ENCODE measurements at regions not wholly inside any gene's neighbourhood (a gene's known extent, or its start where the extent isn't known, plus 50 kb on each side); places are given as distances from the start of the nearest gene placed in this dataset.

GRCh38 chr12:74890237-74890599 is 319.4 kb downstream of the KCNC2 start:
- peak overlapping the region; percentile 23 for H3K9ac ChIP-seq (ENCODE audit: low read length)
- H3K4me1 ChIP-seq (ENCODE audit: control insufficient read depth, insufficient read depth, low read depth, low read length): no peaks in the 10 kb centered on the region
- no peak overlapping the region for H2BK120ac ChIP-seq (ENCODE audit: low read depth, low read length)
- peak overlapping the region; percentile 23 for H3K4me2 ChIP-seq (ENCODE audit: low read length, poor library complexity, severe bottlenecking)
- H3K14ac ChIP-seq (ENCODE audit: low read length in 2 of 2): no peak overlapping the region
- 0% methylated on average over 3 of the region's 4 CpGs for WGBS
- H2AK5ac ChIP-seq (ENCODE audit: low read length, severe bottlenecking): no peak overlapping the region
- H3K27me3 ChIP-seq (ENCODE audit: control insufficient read depth in 1 of 2, insufficient read depth in 1 of 2, low read length in 2 of 2): no peaks in the 10 kb centered on the region
- H2BK5ac ChIP-seq (ENCODE audit: low read depth, low read length, poor library complexity, severe bottlenecking): no peak overlapping the region
- H3K23ac ChIP-seq (ENCODE audit: low read length in 2 of 2): no peak overlapping the region
- peak overlapping the region in 1 of 2 experiments; percentile 45 for H3K4me3 ChIP-seq (ENCODE audit: insufficient read depth in 1 of 2, low read depth in 1 of 2, low read length in 2 of 2)
- no peak overlapping the region for H4K8ac ChIP-seq (ENCODE audit: low read length)
- H3K27ac ChIP-seq (ENCODE audit: low read length, poor library complexity, severe bottlenecking): peak overlapping the region; percentile 79
- no peaks in the 10 kb centered on the region for H3K79me1 ChIP-seq (replicated peaks; ENCODE audit: low read length, poor library complexity, severe bottlenecking)
- H2BK15ac ChIP-seq (ENCODE audit: low read depth, poor library complexity, severe bottlenecking): no peak overlapping the region
- H4K91ac ChIP-seq (ENCODE audit: low read length): no peak overlapping the region
- no peak overlapping the region for H2BK12ac ChIP-seq (ENCODE audit: low read length in 2 of 2)
- no peak overlapping the region for H3K4ac ChIP-seq (ENCODE audit: low read depth in 1 of 2, low read length in 2 of 2)
- H2AFZ ChIP-seq (ENCODE audit: low read depth, low read length): no peak overlapping the region
- no peak overlapping the region for H3K18ac ChIP-seq (ENCODE audit: low read depth in 1 of 2, low read length in 2 of 2)
- DNase-seq: peak; percentile 78
- no peaks in the 10 kb centered on the region for H3K9me3 ChIP-seq (ENCODE audit: control insufficient read depth, low read length)
- no peaks in the 10 kb centered on the region for H3K36me3 ChIP-seq (ENCODE audit: control insufficient read depth in 1 of 2, insufficient read depth in 2 of 2, low read depth in 1 of 2, low read length in 2 of 2)

GRCh38 chr12:74891083-74891668 is 318.5 kb downstream of the KCNC2 start:
- Histone ChIP-seq H2BK5ac (ENCODE audit: low read depth, low read length, poor library complexity, severe bottlenecking) (no peak overlapping the region), H4K8ac (ENCODE audit: low read length) (no peak overlapping the region)

GRCh38 chr12:74892057-74892633 is 317.5 kb downstream of the KCNC2 start:
- H3K23ac ChIP-seq (ENCODE audit: low read length in 2 of 2): no peak overlapping the region
- no peak overlapping the region for H2BK5ac ChIP-seq (ENCODE audit: low read depth, low read length, poor library complexity, severe bottlenecking)
- H3K18ac ChIP-seq (ENCODE audit: low read depth in 1 of 2, low read length in 2 of 2): no peak overlapping the region
- DNase-seq: no peak
- no peak overlapping the region for H2AK5ac ChIP-seq (ENCODE audit: low read length, severe bottlenecking)
- H3K9me3 ChIP-seq (ENCODE audit: control insufficient read depth, low read length): no peaks in the 10 kb centered on the region
- no peak overlapping the region for H2BK15ac ChIP-seq (ENCODE audit: low read depth, poor library complexity, severe bottlenecking)
- H2AFZ ChIP-seq (ENCODE audit: low read depth, low read length): no peak overlapping the region
- H3K4ac ChIP-seq (ENCODE audit: low read depth in 1 of 2, low read length in 2 of 2): no peak overlapping the region
- H3K79me1 ChIP-seq (replicated peaks; ENCODE audit: low read length, poor library complexity, severe bottlenecking): no peaks in the 10 kb centered on the region
- H3K36me3 ChIP-seq (ENCODE audit: control insufficient read depth in 1 of 2, insufficient read depth in 2 of 2, low read depth in 1 of 2, low read length in 2 of 2): no peaks in the 10 kb centered on the region
- H3K4me2 ChIP-seq (ENCODE audit: low read length, poor library complexity, severe bottlenecking): no peak overlapping the region
- H3K4me3 ChIP-seq (ENCODE audit: insufficient read depth in 1 of 2, low read depth in 1 of 2, low read length in 2 of 2): no peak overlapping the region
- no peak overlapping the region for H4K91ac ChIP-seq (ENCODE audit: low read length)
- H3K14ac ChIP-seq (ENCODE audit: low read length in 2 of 2): no peak overlapping the region
- H3K27ac ChIP-seq (ENCODE audit: low read length, poor library complexity, severe bottlenecking): no peak overlapping the region
- no peak overlapping the region for H3K9ac ChIP-seq (ENCODE audit: low read length)
- WGBS: 96% methylated on average over 3 of the region's 4 CpGs
- H2BK12ac ChIP-seq (ENCODE audit: low read length in 2 of 2): no peak overlapping the region
- H4K8ac ChIP-seq (ENCODE audit: low read length): no peak overlapping the region
- no peak overlapping the region for H2BK120ac ChIP-seq (ENCODE audit: low read depth, low read length)
- no peaks in the 10 kb centered on the region for H3K4me1 ChIP-seq (ENCODE audit: control insufficient read depth, insufficient read depth, low read depth, low read length)
- no peaks in the 10 kb centered on the region for H3K27me3 ChIP-seq (ENCODE audit: control insufficient read depth in 1 of 2, insufficient read depth in 1 of 2, low read length in 2 of 2)

More at GRCh38 chr12:74891083-74891668, 318.5 kb downstream of the KCNC2 start:
- Histone ChIP-seq H2AK5ac (ENCODE audit: low read length, severe bottlenecking) (no peak overlapping the region), H2AFZ (ENCODE audit: low read depth, low read length) (no peak overlapping the region), H2BK120ac (ENCODE audit: low read depth, low read length) (no peak overlapping the region), H4K91ac (ENCODE audit: low read length) (no peak overlapping the region), H3K27me3 (ENCODE audit: control insufficient read depth in 1 of 2, insufficient read depth in 1 of 2, low read length in 2 of 2) (no peaks in the 10 kb centered on the region), H3K36me3 (ENCODE audit: control insufficient read depth in 1 of 2, insufficient read depth in 2 of 2, low read depth in 1 of 2, low read length in 2 of 2) (no peaks in the 10 kb centered on the region), H3K4me2 (ENCODE audit: low read length, poor library complexity, severe bottlenecking) (no peak overlapping the region), H3K18ac (ENCODE audit: low read depth in 1 of 2, low read length in 2 of 2) (no peak overlapping the region), H3K27ac (ENCODE audit: low read length, poor library complexity, severe bottlenecking) (no peak overlapping the region), H3K4me3 (ENCODE audit: insufficient read depth in 1 of 2, low read depth in 1 of 2, low read length in 2 of 2) (no peak overlapping the region), H3K9me3 (ENCODE audit: control insufficient read depth, low read length) (no peaks in the 10 kb centered on the region), H3K79me1 (replicated peaks; ENCODE audit: low read length, poor library complexity, severe bottlenecking) (no peaks in the 10 kb centered on the region), H2BK15ac (ENCODE audit: low read depth, poor library complexity, severe bottlenecking) (no peak overlapping the region), H3K14ac (ENCODE audit: low read length in 2 of 2) (no peak overlapping the region), H2BK12ac (ENCODE audit: low read length in 2 of 2) (no peak overlapping the region), H3K4ac (ENCODE audit: low read depth in 1 of 2, low read length in 2 of 2) (no peak overlapping the region), H3K4me1 (ENCODE audit: control insufficient read depth, insufficient read depth, low read depth, low read length) (no peaks in the 10 kb centered on the region), H3K23ac (ENCODE audit: low read length in 2 of 2) (no peak overlapping the region), H3K9ac (ENCODE audit: low read length) (no peak overlapping the region)
- no CpG with 5 or more reads among the region's 1 CpG for WGBS
- DNase-seq: no peak

- Histone ChIP-seq H3K27ac (ENCODE audit: low read length, poor library complexity, severe bottlenecking) (no peak overlapping the region), H3K27me3 (ENCODE audit: control insufficient read depth in 1 of 2, insufficient read depth in 1 of 2, low read length in 2 of 2) (no peaks in the 10 kb centered on the region), H3K18ac (ENCODE audit: low read depth in 1 of 2, low read length in 2 of 2) (no peak overlapping the region), H3K4me1 (ENCODE audit: control insufficient read depth, insufficient read depth, low read depth, low read length) (no peaks in the 10 kb centered on the region), H3K4me2 (ENCODE audit: low read length, poor library complexity, severe bottlenecking) (no peak overlapping the region), H2BK5ac (ENCODE audit: low read depth, low read length, poor library complexity, severe bottlenecking) (no peak overlapping the region), H3K14ac (ENCODE audit: low read length in 2 of 2) (no peak overlapping the region), H2AK5ac (ENCODE audit: low read length, severe bottlenecking) (no peak overlapping the region), H2BK12ac (ENCODE audit: low read length in 2 of 2) (no peak overlapping the region), H3K23ac (ENCODE audit: low read length in 2 of 2) (no peak overlapping the region), H4K91ac (ENCODE audit: low read length) (no peak overlapping the region), H2AFZ (ENCODE audit: low read depth, low read length) (no peak overlapping the region), H3K79me1 (replicated peaks; ENCODE audit: low read length, poor library complexity, severe bottlenecking) (no peaks in the 10 kb centered on the region), H3K36me3 (ENCODE audit: control insufficient read depth in 1 of 2, insufficient read depth in 2 of 2, low read depth in 1 of 2, low read length in 2 of 2) (no peaks in the 10 kb centered on the region), H4K8ac (ENCODE audit: low read length) (no peak overlapping the region), H3K9ac (ENCODE audit: low read length) (no peak overlapping the region), H3K9me3 (ENCODE audit: control insufficient read depth, low read length) (no peaks in the 10 kb centered on the region), H3K4me3 (ENCODE audit: insufficient read depth in 1 of 2, low read depth in 1 of 2, low read length in 2 of 2) (no peak overlapping the region), H2BK120ac (ENCODE audit: low read depth, low read length) (no peak overlapping the region), H2BK15ac (ENCODE audit: low read depth, poor library complexity, severe bottlenecking) (no peak overlapping the region), H3K4ac (ENCODE audit: low read depth in 1 of 2, low read length in 2 of 2) (no peak overlapping the region)
- 89% methylated on average over 1 of the region's 1 CpG for WGBS
- no peak for DNase-seq
Measured at GRCh38 chr12:74896186-74896585, 313.5 kb downstream of the KCNC2 start.
